ENCODE measurements at regions not wholly inside any gene's neighbourhood (a gene's known extent, or its start where the extent isn't known, plus 50 kb on each side); places are given as distances from the start of the nearest gene placed in this dataset.

- no peak for TF ChIP-seq CTCF (optimal IDR thresholded peaks at IDR 0.05 in 1 of 3, IDR thresholded peaks at IDR 0.05 in 1 of 3, conservative IDR thresholded peaks at IDR 0.05 in 1 of 3; ENCODE audit: extremely low read depth in 1 of 3, insufficient read depth in 2 of 3, low read length in 3 of 3)
- TF ChIP-seq EZH2 (IDR thresholded peaks at IDR 0.05; ENCODE audit: low read length) = no peak
These were observed 126.7 kb downstream of the FOXD2 start for GRCh38 chr1:47564570-47564969.
